MCF 10A (cell line): ENCODE measurements at regions not wholly inside any gene's neighbourhood (a gene's known extent, or its start where the extent isn't known, plus 50 kb on each side); places are given as distances from the start of the nearest gene placed in this dataset.

ENCODE experiments used
- BruUV-seq: library from RNA; stranded (reverse); fragments of 400-500 nt; replicated peaks from 2 replicates; lab custom pipeline; 2021; lab: Mats Ljungman, UMichigan
- CTCF ChIA-PET: fragments of 300-600 bp; sonication (Branson Sonifier 250); formaldehyde crosslinking; extraction: SDS; loops from one replicate; lab custom pipeline; 2021; ENCODE audit warnings: antibody characterized with exemption, inconsistent platforms; lab: Yijun Ruan, JAX
- POLR2A ChIA-PET: fragments of 300-600, 350-650 bp; sonication (Branson Sonifier 250); formaldehyde crosslinking; extraction: SDS; loops from one replicate; lab custom pipeline; 2020; ENCODE audit warnings: antibody characterized with exemption, inconsistent platforms; lab: Yijun Ruan, JAX
- DNase-seq: peaks from one replicate; pipeline ENCODE4 v3.0.0-alpha.2; 2018; ENCODE audit not compliant: unreplicated experiment
- H3K27ac Mint-ChIP-seq: one replicate; pipeline ENCODE4 v1.8.0; 2022; ENCODE audit warnings: mild to moderate bottlenecking, low read depth, mixed read lengths; ENCODE audit not compliant: unreplicated experiment
- H3K27me3 Mint-ChIP-seq: one replicate; pipeline ENCODE4 v1.8.0; 2022; ENCODE audit warnings: mixed read lengths; ENCODE audit not compliant: insufficient read depth, unreplicated experiment
- H3K36me3 Mint-ChIP-seq: one replicate; pipeline ENCODE4 v1.8.0; 2022; ENCODE audit warnings: mild to moderate bottlenecking, moderate library complexity, mixed read lengths; ENCODE audit not compliant: insufficient read depth, unreplicated experiment
- H3K4me1 Mint-ChIP-seq: one replicate; pipeline ENCODE4 v1.8.0; 2022; ENCODE audit warnings: mixed read lengths; ENCODE audit not compliant: insufficient read depth, unreplicated experiment
- H3K4me3 Mint-ChIP-seq: one replicate; pipeline ENCODE4 v1.8.0; 2022; ENCODE audit warnings: mild to moderate bottlenecking, moderate library complexity, mixed read lengths; ENCODE audit not compliant: unreplicated experiment
- H3K9me3 Mint-ChIP-seq: one replicate; pipeline ENCODE4 v1.8.0; 2022; ENCODE audit warnings: mixed read lengths; ENCODE audit not compliant: unreplicated experiment
- CTCF ChIP-seq: fragments of 200-600 bp; IDR thresholded peaks from one replicate; pipeline ENCODE4 v1.8.0; 2022; ENCODE audit warnings: antibody characterized with exemption, mild to moderate bottlenecking; ENCODE audit not compliant: unreplicated experiment
- intact Hi-C: fragments of 100-400 bp; cut with micrococcal nuclease; formaldehyde crosslinking; loops from 2 replicates; pipeline ENCODE4 v1.14.1; 2022

GRCh38 chr5:143569722-143570567, 166.5 kb upstream of the NR3C1 start:
- Mint-ChIP-seq H3K36me3 (no peaks in the 10 kb centered on the region), H3K27me3 (no peaks in the 10 kb centered on the region), H3K9me3 (no peaks in the 10 kb centered on the region), H3K4me1 (peaks cover 7% of the 10 kb centered on the region), H3K4me3 (no peak overlapping the region), H3K27ac (no peak overlapping the region)
- CTCF ChIA-PET: interaction anchor here (0.7 kb wide), 1 partner anchor 700 kb away, joined by 3 read pairs; no protein-coding TSS in a partner anchor
- DNase-seq: no peak
- no TSS peak for BruUV-seq
- TF ChIP-seq CTCF: no peak
- intact Hi-C loops: no loop called here
- POLR2A ChIA-PET: interaction anchor here (0.6 to 1.1 kb wide), 3 partner anchors 11 to 622 kb away, joined by 3 read pairs; no protein-coding TSS in a partner anchor

- no TSS peak for BruUV-seq
- no peak overlapping the region for H3K4me3 Mint-ChIP-seq
- POLR2A ChIA-PET: interaction anchor here (0.7 to 1.1 kb wide), 2 partner anchors 10 to 255 kb away, joined by 3 read pairs; no protein-coding TSS in a partner anchor
- TF ChIP-seq CTCF: no peak
- intact Hi-C loops: no loop called here
- no peaks in the 10 kb centered on the region for H3K36me3 Mint-ChIP-seq
- peaks cover 7% of the 10 kb centered on the region for H3K4me1 Mint-ChIP-seq
- H3K9me3 Mint-ChIP-seq: no peaks in the 10 kb centered on the region
- no peak overlapping the region for H3K27ac Mint-ChIP-seq
- DNase-seq: peak; percentile 94
- H3K27me3 Mint-ChIP-seq: no peaks in the 10 kb centered on the region
- CTCF ChIA-PET: interaction anchor here (0.7 to 1.0 kb wide), 2 partner anchors 135 to 699 kb away, joined by 3 read pairs; no protein-coding TSS in a partner anchor
Observed at GRCh38 chr5:143569213-143569701, 165.8 kb upstream of the NR3C1 start.

- Mint-ChIP-seq H3K4me1 (peaks cover 15% of the 10 kb centered on the region), H3K27ac (no peak overlapping the region), H3K36me3 (no peaks in the 10 kb centered on the region), H3K9me3 (no peaks in the 10 kb centered on the region), H3K27me3 (no peaks in the 10 kb centered on the region), H3K4me3 (no peak overlapping the region)
- BruUV-seq: no TSS peak
- ChIA-PET POLR2A (interaction anchor here (1.1 kb wide), 1 partner anchor 7 kb away, joined by 3 read pairs; no protein-coding TSS in a partner anchor), CTCF (interaction anchor here (0.6 to 1.0 kb wide), 2 partner anchors 65 to 133 kb away, joined by 3 read pairs; no protein-coding TSS in a partner anchor)
- TF ChIP-seq CTCF: no peak
- DNase-seq: no peak
- intact Hi-C loops: no loop called here
Observed at GRCh38 chr5:143567583-143568504, 164.4 kb upstream of the NR3C1 start.
